HG03045 (cell line): ENCODE measurements at regions not wholly inside any gene's neighbourhood (a gene's known extent, or its start where the extent isn't known, plus 50 kb on each side); places are given as distances from the start of the nearest gene placed in this dataset.
"Not testable (repeated sequence)": the region's sequence is repeated elsewhere in the genome, so short reads cannot be mapped to it uniquely, and the experiment has no call there.

ENCODE experiments used
- ATAC-seq: cut with Tn5 transposase; IDR thresholded peaks from one replicate; pipeline ENCODE4 v1.9.1; 2021; ENCODE audit warnings: mild to moderate bottlenecking, moderate library complexity; ENCODE audit not compliant: unreplicated experiment

DNA sequence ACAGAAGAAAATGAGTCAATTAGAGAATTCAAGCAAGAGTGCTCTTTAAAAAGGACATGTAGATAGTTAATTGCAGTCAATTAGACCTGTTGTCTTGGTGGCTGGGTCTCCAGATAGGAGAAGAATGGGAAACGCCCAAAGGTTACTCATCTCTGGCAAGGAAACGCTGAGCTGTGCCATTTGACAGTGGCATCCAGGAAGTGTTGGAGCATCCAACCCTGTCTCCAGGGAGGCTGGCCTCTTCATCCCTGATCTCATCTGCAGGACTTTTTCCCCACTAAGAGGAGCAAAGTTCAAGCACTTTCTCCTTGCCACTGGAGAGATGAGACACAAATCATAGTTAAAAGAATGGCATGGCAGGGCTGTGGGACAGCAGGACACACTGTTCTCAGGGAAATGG lies 111.7 kb upstream of the MSX2 start:
- ATAC-seq = no peak

DNA sequence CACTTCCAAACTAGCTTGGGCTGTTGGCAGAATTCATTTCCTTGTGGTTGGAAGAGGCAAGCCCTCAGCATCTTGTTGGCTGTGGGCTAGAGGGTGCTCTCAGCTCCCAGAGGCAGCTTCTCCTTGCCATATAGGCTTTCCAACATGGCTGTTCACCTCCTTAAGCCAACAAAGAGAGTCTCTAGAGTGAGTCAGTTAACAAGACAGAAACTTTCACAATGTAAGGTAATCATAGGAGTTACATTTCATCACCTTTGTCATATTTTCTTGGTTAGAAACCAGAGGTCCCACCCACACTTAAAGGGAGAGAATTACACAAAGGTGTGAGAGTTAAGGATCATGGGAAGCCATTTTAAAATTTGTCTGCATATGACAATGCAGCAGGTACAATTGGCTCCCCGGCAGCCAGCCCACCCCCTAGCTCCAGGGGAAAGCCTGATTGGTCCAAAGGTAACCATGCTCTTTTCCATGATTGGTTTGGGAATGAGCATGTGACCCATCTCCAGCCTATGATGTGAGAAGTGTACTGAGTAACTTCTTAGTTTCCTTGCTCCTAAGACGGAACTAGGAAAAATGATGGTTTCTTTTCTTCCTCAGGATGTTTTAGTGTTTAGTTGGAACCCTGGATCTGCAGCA lies 109.8 kb upstream of the MSX2 start:
- no peak for ATAC-seq

DNA sequence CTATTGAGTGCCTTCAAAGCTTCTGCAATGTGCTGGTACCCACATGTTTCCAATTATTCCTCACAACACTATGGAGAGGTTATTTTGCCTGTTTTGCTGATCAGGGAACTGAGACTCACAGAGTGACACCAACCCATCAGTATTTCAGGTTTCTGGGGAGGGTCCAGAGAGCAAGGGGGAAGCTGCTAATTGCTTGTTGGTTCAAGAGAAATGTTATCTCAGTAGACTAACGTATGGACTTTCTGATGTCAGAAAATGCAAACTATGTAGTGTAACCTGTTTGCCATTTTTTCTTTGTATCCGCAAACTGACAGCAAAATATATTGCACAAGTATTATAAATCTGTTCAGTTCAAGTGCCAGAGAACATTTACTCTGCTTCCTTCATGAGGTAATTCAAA lies 108.3 kb upstream of the MSX2 start:
- no peak for ATAC-seq

DNA sequence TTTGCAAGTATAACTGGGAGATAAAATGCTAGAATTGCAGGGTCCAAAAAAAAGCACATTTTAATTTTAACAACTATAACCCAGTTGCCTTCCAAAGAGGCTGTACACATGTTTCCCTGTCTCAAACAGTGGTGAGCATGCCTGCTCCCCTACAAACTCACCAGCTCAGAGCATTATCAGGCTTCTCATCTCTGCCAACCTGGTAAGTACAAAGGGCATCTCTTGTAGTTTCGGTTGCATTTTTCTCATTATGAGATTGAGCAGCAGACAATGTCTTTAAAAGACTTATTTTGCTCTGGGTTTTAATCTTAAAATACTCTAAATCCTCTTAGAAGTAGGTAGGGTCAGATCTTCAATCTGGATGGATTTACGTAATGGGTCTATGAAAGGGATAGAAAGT lies 107.1 kb upstream of the MSX2 start:
- no peak for ATAC-seq

DNA sequence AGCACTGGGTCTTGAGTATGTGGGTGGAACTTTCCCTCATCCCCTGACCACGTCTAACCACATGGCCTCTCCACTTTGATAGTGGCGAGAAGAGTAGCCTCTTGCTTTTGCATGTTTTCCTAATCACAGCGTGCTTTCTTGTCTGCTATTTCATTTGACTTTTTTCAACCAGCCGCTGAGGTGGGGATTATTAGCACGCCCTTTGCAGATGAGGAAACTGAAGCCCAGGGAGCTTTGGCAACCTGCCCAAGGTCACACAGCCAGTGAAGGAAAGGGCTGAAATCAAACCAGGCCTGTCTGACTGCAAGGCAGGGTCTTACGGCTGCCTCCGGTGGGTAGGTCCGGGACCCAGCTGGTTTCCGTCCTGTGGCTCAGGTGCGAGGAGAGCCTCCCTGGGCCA lies 106.5 kb upstream of the MSX2 start:
- ATAC-seq = no peak

DNA sequence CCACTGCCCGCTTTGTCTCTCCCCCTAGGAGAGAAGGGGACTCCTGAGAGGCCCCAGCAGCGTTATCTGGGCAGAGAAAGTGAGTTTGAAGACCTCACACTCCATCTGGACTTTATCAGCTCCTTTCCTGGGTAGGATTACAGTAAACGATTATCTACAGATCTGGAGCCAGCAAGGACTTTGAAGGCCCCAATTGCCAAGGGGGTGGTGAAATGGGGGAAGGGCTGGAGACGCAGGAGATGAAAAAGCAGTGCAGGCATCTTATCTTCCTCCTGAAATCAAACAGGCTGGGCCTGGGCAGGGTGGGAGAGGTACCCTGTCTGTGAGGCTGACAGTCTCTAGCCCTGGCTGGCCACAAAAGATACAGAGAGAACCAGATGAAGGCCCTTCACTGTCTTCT lies 105.8 kb upstream of the MSX2 start:
- no peak for ATAC-seq

DNA sequence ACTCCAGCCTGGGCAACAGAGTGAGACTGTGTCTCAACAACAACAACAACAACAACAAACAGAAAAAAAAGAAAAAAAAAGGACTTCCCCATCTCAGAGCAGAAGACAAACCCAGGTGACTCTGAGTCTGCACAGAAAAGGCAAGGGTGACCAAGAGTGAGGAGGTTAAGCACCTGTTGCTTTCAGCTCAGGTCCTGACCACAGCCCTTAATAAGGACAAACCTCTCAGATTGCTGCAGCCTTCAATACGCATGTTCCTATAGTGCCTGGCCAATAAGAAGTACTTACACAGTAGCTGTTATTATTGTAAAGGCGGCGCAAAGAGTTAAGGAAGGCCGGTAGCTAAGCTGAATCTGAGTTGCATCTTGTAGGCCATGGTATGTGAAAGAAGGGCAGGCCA lies 102.3 kb upstream of the MSX2 start:
- ATAC-seq = no peak

DNA sequence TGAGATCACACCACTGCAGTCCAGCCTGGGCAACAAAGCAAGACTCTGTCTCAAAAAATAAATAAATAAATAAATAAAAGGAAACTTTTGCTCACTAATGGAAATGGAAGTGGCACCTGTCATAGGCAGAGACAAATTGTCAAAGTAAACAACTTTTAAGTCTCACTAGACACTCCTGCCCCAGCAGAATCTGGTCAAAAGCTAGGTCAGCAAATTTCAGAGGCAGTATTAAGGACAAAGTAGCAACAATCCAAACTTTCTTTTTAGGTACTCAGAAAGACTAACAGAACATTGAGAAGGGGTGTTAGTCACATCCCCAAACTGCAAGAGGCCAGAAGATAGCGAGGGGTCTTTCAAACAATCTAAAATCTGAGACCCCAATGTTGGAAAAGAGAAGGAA lies 101.4 kb upstream of the MSX2 start:
- ATAC-seq = no peak

DNA sequence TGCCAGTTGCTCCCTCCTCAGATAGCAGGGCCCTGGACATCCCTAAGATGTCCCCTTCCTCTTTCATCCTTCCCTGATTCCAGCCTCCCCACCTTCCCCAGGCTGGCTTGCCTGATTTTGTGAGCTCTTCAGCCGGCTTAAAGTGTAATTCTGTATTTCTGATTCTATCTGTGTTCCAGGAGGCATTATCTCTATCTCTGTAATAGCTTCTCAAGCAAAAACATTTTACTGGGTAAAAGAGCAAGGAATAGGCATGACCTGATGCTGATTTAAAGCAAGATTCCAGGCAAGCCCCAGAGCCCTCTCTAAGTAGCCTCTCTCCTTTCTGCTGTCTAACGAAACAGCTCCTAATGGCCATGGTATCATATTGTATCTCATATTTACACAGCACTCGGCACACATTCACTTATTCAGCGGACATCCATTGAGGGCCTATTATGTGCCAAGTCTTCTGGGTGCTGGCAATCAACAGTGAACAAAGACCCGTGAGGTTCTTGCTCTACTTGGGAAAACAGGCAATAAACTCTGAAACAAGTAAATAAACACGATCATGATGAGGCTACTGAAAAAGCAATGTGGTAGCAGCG lies 100.9 kb upstream of the MSX2 start:
- ATAC-seq = no peak

DNA sequence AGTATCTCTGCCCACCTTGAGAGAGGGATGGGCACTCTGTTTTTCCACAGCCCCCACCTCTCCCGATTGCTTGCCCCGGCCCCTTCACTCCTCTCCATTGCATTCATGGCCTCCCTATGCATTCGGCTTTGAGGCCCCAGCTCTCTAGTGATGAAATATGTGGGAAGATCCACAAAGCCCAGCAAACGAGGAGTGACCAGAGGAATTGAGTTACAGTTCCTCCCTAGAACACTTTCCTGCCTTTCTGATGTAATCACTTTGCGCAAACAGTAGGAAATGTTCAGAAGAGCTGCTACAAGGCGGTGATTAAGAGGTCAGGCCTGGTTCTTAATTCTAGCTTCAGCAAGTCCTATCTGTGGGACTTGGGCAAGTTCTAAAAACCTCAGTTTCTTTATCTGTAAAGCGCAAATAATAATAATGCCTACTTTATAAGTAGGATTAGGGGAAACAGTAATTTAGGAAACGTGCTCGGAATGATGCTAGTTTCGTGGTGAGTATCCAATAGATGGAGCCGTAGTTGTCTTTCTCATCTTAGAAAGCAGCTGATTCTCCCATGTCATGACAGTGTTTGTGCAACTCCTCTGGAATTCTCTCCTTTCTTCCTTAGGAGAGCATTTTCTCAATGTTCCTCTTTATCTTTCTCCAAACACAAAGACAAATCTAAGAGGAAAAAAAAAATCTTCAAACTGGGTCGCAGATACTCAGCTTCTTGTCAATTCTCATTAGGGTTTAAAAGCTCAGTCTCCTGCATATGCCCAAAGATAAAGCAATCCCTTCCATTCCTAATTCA lies 99.5 kb upstream of the MSX2 start:
- no peak for ATAC-seq

DNA sequence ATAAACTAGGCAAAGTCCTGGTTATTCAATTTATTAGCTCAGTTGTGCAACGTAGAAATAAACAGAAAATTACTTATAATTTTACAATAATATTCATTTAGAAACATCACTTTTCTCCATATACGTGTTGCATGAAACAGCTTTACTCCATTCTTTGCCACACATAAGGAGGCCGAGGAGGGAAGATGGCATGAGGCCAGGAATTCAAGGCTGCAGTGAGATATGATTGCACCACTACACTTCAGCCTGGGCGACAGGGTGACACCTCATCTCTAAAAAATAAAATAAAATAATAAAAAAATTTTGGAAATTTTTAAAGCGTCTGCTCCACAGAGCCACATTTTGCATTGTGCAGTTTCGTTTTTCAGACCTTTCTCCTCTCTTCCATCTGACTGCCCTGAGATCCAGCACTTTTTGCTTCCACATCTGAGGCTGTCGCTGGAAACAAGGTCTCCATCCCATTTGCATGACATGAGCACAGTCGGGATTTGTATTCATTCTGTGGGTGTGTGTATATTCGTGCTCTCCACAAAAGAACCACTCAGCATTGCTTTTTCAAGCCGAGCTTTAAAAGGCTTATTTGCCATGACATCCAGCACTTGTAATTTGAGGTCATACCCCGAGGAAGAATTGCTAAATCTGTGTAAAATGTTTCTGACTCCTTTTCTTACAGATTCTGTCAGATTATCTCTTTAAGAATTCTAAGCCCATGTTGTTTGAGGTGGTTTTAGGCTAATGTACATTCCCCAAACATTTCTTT lies 98.6 kb upstream of the MSX2 start:
- no peak for ATAC-seq

DNA sequence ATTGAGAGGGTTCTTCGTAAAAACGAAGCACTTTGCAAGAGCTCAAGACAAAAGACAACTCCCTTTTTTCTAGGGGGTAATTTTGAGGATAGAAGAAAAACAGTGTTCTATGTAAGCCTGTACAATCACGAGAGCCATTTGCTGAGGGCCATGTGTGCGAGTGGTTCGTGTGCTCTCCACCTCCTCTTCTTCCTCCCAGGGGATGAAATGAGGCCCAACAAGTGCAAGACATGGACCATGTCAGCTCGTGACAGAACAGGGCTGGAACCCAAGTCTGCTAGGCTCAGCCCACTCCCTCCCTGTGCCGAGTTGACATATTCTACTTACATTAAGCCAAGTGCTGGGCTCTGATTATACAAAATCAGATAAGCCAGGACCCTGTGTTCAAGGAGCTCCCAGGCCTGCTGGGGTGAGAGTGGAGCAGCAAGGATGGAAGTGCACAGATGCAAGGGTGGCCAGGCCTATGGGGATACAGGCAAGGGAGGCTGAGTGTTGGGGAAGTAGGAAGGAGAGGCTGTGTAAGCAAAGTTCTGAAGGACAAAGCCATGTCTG lies 97.9 kb upstream of the MSX2 start:
- no peak for ATAC-seq

DNA sequence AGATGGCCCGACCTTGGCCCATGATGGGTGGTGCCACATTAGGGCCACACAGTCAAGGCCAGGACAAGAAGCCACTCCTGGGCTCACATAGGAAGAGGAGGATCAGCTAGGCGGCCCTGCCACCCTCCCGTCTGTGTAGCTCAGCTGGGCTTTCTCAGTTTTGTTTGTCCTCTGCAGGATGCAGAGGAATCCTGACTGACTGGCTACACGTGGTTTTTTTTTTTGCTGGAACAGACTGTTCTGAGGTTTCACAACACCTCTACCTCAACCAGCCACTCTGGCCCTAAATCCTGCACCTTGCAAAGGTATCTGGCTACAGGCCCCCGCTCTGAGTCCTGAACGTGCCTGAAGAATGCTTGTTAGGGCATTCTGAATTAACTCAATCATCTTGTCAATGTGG lies 88.3 kb upstream of the MSX2 start:
- ATAC-seq = no peak

DNA sequence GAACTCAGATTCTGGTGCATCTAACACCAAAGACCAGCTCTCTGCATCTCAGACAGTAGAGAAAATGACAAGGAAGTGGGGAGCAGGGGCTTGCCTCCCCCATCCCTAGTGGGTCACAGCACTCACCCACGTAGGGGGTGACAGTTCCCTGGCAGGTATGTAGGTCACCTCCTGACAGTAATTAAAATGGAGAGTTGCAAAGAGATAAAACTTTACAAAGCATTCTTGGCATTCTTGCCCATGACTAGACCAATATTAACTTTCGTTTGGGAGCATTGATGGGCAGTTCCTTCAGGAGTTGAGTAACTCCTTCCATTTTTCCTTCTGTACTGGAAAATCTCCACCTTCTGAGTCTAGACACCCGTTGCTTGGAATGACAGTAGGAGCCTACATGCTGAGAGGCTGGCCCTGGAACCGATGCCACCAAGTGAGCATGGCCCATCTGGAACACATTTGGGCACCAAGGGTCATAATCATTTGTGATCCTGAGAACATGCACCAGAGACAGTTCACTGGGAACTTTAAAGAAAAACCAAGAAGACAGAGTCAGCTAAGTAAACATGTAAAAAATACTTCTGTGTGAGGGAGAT lies 81.5 kb upstream of the MSX2 start:
- ATAC-seq = no peak

DNA sequence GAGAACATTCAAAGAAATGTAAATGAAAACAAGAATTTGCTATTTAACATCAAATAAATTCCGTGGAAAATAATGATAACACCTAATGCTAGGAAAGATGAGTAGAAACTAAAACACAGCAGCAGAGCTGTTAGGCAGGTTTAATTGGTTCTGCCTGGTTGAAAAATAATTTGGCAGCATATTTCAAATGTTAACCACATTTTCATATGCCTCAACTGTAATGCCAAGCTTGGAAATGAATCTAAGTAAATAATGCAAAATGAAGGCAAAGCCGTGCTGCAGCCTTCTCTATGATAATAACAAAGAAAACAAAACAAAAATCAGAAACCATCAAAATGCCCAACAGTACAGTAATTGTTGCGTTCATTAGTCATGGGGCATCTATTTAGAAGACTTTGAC lies 79.9 kb upstream of the MSX2 start:
- no peak for ATAC-seq

DNA sequence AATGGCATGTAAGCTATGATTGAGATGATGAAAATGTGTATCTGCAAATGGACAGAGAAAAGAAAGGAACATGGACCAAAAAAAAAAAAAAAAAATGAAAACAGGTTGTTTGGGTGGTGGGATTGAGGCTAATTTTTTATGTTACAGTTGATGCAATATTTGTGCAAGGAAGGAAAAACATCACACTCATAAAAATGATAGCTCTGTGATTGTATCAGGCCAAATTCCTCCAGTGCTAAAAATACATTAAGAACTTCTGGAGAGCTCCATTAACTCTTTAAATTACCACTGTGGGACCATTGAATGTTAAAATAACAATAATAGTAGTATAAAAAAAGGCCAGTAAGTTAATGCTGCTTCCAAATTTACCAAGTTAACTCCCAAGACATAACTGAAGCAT lies 79.5 kb upstream of the MSX2 start:
- no peak for ATAC-seq

DNA sequence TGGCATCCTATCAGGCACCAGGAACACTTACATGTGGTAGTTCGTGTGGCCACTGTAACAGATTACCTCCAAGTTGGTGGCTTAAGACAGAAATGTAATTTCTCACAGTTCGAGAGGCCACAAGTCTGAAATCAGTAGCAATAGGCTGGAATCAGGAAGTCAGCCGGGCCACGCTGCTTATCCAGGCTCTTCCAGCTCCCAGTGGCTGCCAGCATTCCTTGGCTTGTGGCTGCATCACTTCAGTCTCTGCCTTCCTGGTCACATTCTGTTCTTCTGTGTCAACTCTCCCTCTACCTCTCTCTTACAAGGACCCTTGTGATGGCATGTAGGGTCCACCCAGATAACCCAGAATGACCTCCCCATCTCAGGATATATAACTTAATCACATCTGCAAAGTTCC lies 78.7 kb upstream of the MSX2 start:
- no peak for ATAC-seq

DNA sequence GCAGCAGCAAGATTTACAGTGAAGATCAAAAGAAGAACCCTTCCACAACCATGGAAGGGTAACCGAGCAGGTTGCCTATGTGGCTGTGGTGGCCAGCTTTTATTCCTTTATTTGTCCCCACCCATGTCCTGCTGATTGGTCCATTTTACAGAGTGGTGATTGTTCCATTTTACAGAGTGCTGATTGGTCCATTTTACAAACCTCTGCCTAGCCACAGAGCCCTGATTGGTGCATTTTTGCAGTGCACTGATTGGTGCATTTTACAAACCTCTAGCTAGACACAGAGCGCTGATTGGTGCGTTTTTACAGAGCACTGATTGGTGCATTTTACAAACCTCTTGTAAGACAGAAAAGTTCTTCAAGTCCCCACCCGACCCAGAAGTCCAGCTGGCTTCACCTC lies 75.8 kb upstream of the MSX2 start:
- not testable (repeated sequence) for ATAC-seq

DNA sequence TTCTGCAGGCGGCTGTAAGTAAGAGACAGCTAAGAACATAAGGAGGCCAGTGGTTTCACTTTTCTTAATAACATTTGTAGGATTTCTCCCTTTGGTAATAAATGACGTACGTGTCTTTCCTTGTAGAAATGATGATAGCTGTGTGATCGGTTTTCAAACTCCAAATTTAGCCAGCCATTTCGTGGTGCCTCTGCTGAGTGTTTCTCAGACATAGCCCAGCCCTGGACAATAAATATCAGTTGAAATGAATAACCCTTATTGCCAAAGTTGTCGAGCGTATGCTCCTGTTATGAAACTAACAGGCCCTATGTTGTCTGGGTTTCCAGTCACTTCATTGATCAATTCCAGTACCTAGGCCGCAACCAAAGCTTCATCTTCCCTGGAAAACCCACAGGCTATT lies 75.0 kb upstream of the MSX2 start:
- no peak for ATAC-seq

DNA sequence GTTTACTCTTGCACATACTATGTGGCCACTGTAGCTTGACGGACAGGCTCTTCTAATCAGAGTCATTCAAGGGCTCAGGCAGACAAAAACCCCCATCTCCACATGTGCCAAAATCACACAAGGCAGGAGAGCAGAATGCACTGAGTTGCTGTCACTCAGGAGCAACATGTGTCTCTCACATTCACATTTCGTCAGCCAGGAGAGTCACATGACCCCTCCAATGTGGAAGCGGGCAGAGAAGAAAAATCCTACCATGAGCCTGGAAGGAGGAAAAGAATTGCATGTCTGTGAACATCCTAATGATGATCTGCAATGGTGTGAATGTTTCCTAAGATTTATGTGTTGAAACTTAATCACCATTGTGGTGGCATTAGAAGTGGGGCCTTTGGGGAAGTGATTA lies 69.9 kb upstream of the MSX2 start:
- ATAC-seq = no peak

DNA sequence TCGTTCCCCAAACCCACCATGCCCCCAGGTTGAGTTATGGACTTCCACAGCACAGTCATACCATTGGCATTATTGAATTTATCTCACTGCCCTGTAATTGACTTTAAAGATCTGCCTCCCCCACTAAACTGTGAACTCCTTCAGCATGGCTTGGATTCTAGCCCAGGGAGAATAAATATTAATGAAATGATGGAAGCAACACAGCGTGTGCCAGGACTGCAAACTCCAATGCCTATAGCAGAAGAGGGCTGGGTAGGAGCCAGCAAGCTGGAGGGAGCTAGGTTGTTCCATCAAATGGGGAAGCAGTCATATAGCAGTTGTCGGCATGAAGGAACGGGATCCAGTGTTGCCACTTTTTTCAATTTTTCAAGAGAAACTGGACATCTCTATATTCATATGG lies 69.0 kb upstream of the MSX2 start:
- ATAC-seq = no peak
